HG03175 (cell line): ENCODE measurements at regions not wholly inside any gene's neighbourhood (a gene's known extent, or its start where the extent isn't known, plus 50 kb on each side); places are given as distances from the start of the nearest gene placed in this dataset.
"Not testable (repeated sequence)": the region's sequence is repeated elsewhere in the genome, so short reads cannot be mapped to it uniquely, and the experiment has no call there.

ENCODE experiments used
- ATAC-seq: cut with Tn5 transposase; IDR thresholded peaks from one replicate; pipeline ENCODE4 v1.9.1; 2021; ENCODE audit warnings: mild to moderate bottlenecking, moderate library complexity; ENCODE audit not compliant: unreplicated experiment

DNA sequence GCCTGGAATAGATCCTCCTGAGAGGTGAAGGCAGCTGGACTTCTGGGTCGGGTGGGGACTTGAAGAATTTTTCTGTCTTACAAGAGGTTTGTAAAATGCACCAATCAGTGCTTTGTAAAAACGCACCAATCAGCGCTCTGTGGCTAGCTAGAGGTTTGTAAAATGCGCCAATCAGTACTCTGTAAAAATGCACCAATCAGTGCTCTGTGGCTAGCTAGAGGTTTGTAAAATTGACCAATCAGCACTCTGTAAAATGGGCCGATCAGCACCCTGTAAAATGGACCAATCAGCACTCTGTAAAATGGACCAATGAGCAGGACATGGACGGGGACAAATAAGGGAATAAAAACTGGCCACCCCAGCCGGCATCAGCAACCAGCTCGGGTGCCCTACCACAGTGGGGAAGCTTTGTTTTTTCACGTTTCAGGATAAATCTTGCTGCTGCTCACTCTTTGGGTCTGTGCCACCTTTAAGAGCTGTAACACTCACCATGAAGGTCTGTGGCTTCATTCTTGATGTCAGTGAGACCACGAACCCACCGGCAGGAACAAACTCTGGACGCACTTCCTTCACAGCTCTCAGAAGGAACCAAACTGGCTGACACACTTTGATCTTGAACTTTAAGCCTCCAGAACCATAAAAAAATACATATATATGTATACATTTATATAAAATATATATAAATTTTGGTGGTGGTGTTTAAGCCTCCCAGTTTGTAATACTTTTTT lies 197.8 kb upstream of the SLCO3A1 start:
- ATAC-seq = not testable (repeated sequence)

DNA sequence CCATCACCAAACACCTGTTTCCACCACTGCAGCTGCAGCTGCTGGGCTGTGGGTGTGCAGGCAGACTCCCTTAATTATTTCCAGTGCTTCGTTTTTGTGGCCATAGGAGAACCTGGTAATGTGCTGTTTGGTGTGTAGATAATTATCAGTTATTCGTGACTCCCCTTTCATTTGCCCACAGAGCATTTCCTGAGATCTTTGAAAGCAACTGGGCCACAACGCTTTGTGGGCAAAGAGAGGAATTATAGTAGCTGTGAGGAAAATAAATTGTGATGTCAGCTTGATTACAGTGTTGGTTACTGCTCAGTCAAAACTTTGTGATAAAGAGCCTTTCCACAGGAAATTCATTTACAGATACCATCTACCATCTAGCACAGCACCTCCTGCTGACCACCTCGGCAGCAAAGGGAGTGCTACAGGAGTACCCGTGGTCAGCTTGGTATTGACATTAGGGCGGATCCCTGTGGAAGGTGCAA lies 193.3 kb upstream of the SLCO3A1 start:
- no peak for ATAC-seq

DNA sequence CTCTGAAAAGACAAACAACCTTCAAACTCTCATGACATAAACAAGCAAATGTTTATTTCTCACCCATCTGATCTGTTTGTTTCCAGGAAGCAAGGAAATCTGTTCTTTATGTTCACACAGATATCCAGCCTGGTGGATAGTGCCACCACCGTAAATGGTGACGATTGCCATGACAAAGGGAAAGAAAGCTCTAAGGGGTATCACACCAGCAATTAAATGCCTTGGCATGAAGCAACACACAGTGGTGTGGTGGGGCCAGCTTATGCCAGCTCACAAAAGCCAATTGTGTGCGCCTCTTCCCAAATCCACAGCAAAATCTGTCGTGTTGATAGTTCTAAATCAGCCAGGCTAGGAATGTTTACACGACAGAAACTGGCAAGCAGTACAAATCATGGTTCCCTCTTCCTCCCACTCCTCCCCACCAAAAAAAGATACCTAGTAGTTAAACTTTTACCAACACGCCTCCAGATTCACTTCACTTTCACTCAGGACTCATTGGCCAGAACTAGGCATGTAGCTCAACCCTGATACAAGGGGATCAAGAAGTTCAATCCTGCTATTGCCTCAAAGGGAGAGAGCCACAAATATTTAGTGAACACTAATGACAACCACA lies 189.2 kb upstream of the SLCO3A1 start:
- no peak for ATAC-seq

DNA sequence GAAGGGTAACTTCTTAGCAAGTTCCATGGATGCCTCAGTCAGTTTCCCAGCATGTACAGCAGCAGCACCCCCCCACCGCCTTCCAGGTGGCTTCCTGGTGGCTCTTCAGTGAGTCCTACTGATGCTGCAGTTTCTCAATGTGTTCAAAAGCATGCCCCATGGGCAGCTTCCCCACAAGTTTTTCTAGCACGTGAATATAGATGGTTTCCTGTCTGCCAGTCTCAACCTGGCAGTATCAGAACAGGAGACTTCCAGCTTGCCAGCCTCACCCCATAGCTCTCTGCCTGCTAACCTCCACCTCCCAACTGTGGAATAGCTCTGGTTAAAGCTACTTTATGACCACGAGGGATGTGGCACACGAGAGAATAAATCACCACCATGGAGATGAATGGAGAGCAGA lies 188.3 kb upstream of the SLCO3A1 start:
- no peak for ATAC-seq

DNA sequence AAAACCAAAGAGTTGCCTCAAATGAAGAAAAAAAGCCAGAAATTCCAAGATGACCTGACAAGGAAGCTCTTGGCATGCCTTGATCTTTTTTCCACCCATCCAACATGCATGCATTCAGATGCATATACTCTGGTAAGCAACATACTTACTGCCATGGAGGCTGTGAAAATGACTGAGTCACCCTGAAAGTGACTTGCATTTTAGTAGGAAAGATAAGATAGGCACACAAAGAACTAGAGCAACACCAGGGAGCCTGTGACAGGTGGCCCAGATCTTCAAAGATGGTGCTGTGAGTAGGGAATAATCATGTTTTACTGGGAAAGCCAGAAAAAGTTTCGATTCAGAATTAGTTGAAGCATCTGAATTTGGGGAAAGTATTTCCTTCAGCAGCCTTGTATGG lies 185.1 kb upstream of the SLCO3A1 start:
- no peak for ATAC-seq

DNA sequence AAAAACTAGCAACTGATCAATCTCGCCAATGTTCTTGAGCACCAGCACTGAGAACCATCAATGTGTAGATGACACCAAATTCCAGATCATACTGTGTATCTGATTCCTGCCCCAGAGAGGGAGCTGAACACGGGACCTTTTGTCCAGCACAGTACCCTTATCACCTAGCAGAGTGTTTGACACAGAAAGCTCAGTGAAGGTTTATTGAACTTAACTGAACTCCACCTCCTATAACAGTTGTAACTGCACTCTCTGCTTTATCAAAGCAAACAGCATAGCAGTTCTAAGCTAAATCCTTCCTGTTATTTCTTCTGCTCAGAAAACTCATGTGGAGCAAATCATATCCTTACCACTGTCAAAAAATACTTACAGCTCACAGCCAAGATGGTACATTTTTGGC lies 183.4 kb upstream of the SLCO3A1 start:
- ATAC-seq = no peak

DNA sequence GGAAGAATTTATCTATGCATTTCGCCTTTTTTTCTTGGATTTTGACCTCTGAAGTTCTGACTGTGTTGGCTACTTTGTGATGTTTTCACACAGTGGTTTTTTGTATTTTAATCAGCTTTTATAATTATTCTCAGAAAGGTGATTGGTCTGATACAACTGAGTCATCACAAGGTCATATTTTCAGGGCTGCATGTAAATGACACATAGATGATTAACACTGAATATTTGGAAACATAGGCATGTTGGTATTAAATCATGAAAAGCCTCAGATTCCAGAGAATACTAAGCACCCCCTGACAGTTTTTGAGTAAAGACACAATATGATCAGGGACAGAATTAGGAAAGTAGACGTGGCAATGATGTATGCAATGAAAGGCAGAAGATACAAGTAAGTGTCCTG lies 175.5 kb upstream of the SLCO3A1 start:
- no peak for ATAC-seq

DNA sequence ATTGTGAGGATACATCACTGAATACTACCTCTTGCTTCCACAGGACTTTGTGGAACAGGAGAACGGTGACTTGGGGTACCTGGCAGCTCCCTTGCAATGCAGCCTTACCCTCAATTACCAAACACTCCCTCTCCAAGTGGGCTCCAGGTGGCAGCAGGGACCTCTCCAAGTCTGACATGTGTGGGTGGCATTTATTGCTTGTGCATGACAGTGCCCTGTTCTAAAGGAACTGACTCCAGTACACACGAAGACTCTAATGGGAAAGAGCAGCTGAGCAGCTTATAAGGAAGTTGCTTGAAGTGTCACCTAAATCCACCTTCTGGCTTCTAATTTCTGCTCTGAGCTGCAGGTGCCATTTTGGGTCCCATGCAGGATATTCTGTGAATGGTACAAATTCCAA lies 174.1 kb upstream of the SLCO3A1 start:
- ATAC-seq = no peak

DNA sequence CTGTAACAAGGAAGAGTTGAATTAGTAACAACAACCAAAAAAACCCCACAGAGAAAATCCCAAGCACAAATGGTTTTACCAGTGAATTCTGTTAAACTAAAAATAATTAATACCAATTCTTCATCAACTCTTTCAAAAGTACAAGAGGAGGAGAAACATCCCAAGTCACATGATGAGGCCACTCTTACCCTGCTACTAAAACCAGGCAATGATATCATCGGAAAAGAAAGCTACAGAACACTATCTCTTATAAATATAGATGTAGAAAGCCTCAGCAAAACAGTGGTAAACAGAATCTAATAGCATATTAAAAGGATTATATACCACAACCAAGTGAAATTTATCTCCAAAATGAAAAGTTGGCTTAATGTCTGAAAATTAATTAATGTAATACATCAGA lies 168.1 kb upstream of the SLCO3A1 start:
- ATAC-seq = no peak

DNA sequence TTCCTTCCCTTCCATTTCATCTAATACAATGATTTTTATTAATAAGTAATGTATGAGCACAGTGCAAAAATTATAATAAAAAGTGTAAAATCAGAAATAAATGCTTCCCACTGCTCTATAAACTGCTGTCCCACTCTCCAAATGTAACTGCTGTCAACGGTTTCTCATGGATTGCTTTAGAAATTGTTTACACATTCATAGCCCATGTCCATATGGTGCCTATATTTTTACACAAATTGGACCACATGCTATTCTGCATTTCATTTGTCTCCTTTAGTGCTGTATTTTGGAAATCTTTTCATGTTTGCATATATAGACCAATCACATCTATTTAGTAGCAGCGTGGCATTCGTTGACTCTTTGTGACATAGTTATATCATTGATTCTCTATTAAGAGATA lies 164.7 kb upstream of the SLCO3A1 start:
- ATAC-seq = no peak

DNA sequence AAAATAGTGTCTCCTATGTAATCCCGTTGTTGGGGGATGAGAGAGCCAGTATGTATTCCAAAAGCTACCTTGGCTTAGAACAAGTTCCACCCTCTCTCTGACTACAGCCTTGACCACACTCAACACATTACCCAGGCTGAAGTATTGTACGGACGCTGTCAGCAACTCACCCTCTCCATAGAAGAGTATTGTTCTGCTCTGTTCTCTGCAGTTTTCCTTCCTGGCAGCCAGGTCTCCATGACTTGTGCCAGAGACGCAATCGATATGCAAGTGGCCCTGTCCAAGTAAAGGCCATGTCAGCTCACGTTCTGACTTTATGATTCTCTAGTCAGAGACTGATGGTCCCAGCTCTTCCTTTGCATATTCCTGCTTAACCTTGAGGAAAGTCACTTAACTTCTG lies 164.1 kb upstream of the SLCO3A1 start:
- ATAC-seq = no peak

DNA sequence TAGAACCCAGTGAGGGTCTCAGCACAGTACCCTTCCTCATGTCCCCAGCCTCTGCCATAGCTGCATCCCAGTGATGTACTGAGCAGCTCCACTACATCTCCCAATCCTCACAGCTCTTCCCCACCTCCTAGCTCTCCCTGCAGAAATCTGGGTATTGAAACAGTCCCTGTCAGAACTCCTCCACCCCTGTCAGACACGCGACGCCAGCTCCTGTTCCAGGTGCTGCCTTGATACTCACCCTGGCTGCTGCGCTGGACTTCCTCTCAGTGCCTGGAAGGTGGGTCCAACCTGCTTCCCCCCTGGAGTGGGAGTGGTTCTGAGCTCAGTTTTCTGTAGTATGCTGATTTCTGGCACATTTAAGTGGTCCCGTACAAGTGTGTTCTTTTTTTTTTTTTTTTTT lies 160.9 kb upstream of the SLCO3A1 start:
- ATAC-seq = no peak

DNA sequence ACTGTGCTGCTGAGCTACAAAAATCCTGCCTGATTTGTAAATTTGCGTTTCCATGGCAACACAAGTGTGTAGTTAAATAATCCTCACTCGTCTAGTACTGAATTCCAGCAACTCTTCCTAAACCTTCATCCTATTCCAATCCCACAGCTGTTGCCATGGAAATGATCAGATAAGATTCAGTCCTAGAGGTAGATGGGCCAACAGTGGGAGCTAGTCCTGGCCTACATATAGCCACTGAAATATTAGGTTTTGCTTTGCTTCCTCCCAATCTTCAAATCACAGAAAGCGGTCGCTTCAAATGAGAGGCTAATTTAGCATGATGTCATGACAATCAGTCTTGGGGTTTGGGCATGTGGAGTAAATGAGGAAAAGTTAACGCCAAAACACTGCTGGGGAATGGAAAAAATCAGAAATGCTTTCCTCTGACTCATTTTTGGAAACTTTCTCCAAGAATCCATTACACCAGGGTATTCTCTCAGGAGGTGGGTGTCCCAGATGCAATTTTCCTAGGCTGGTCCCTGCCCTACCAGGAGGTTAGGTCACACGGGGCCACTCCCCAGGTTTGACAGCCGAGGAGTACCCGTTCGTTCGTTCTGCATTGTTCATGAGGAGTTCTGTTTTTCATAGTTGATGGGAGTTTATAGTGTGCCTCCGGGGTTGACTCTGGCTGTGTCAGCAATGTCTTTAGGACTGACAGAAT lies 159.2 kb upstream of the SLCO3A1 start:
- ATAC-seq = no peak

DNA sequence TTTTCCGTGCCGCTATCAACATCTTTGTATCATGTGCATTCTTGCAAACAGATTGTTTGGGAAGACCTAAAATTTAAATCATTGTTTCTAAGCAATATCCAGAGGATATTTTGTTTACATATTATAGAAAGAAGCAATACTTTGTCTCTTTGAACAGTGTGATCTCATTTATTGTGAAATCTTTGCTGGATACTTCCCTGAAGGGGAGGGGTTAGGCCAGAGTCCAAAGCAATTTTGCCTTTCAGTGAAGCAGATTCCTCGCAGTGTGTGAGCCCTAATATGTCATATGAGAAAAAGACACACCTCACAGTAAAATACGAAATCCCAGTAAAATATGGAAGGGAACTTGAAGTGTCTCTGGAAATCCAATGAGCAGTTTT lies 158.7 kb upstream of the SLCO3A1 start:
- ATAC-seq = no peak

DNA sequence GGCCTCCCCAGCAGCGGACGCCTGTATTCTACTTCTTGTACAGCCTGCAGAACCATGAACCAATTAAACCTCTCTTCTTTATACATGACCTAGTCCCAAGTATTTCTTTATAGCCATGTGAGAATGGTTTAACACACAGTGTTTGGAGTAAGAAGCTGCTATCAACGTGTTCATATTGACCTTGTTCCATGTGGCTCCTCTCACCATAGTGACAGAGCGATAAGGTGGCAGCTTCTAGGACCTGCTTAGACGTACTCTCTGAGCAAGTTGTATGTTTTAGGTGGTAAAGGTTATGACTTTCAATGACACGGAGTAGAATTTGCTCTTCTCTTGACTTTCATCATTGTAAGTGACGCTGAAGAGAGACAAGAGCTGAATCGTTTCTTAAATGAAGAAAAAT lies 157.7 kb upstream of the SLCO3A1 start:
- no peak for ATAC-seq

DNA sequence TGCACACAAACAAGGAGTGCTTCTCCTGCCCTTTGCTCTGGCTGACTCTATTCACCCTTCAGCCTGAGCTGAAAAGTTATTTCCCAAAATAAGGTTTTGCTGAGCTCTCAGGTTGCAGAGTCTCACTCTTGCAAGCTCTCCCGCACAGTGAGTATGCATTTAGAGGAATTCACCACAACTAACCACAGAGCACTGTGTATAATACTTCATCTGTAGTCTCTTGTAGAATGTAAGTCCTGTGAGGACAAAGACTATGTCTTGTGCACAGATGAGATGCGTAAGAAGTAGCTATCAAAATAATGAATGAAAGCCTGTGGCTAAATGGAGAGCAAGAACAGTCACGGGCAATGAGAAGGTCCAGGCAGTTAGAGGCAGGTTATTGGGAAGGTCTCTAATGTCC lies 156.5 kb upstream of the SLCO3A1 start:
- ATAC-seq = no peak

DNA sequence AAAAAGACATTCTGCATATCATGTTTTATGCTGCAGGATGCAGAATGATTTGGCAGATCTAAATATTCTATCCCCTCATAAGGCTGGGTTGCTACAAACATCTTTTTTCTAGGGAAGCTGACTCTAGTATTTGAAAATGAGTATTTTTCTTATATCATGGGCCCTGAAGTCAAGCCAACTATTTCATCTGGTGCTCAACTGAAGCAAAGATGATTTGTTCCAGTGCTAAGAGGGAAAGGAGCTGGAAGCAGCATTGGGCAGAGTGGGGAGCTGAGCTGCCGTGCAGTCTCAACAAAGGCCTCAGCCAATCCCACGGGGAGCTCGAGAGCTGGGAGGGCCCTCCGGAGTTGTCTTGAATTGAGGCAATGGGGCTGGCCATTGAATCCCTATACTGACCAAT lies 155.3 kb upstream of the SLCO3A1 start:
- no peak for ATAC-seq

DNA sequence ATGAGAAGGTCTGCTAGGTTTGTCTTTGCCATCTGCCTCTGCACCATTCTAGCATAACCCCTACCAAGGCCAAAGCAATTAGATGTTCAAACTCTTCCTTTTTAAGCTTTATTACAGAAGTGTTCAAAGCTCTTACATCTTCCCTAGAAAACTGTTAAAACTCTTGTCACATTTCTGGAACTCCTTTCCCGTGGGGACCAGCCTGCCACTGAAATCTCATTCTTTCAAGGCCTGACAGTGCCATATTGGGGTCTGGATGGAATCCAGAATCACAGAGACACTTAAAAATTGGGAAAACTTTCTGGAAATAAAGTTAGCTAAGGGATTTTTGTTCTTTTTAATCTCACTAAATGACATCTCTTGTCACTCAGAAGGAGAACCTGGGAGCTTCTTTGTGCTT lies 153.8 kb upstream of the SLCO3A1 start:
- ATAC-seq = no peak

DNA sequence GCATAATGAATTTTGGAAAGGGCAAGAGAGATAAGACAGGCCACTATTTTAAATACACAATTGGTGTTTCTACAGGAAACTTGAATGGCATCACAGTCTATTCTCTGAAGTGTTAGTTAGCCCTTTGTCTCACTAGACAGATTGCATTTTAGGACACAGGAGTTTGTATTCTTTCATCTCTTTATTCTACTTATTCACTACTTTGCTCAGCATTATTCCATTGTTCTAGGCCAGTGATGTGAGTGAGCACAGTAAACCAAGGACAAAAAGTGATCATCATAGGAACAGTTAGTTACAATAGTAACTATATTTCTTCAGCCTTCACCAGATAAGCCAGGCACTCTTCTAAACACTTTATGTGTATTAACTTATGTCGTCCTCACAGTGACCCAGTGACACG lies 150.2 kb upstream of the SLCO3A1 start:
- no peak for ATAC-seq

DNA sequence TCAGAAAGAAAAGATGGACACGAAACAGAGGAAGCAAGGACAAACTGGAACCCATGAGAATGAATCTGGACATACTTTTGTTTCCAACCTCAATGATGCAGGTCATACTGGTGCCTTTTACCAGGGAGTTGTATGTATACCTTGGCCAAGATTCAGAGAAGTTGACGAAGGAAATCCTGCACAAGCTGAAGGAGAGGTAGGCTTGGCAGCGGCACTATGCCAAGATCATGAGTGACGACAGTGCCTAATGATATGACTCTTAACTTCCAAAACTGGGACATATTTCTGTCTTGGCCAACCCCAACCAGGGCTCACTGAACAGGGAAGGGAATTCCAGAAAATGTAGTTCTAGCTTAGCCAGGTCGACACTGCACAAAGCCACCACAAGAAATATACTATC lies 149.2 kb upstream of the SLCO3A1 start:
- no peak for ATAC-seq

DNA sequence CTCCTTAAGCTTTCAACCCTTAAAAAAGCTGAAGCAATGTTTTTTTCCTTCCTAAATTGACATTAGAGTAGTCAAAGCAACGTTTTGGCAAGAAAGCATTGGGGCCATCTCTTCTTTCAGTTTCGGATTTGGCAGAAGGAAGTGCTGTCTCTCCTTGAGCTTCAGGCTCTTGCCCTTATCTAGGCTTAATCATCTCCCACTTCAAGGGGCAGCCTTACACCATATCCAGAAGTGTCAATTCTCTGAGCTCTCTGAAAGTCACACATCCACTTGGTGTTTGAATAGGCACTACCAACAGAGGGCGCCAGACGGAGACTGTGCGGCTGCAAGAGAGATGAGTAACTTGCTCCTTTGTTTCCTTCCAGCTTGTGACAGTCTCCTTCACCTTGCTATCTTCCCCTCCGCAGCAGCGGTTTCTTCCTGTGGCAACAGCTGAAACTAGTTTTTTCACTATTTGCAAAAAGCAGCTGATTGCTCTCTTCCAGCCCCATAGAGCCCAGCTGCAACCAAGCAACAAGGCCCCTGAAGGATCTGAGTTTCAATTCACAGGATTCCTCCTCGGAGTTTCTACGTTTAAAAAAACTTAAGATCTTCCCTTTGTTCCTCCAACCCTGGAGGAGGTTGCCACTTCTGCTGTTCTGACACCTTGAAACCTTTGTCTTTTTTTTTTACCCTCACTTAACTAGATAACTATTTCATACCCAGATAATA lies 147.0 kb upstream of the SLCO3A1 start:
- ATAC-seq = peak; percentile 73
